ENCODE measurements at regions not wholly inside any gene's neighbourhood (a gene's known extent, or its start where the extent isn't known, plus 50 kb on each side); places are given as distances from the start of the nearest gene placed in this dataset.

DNA sequence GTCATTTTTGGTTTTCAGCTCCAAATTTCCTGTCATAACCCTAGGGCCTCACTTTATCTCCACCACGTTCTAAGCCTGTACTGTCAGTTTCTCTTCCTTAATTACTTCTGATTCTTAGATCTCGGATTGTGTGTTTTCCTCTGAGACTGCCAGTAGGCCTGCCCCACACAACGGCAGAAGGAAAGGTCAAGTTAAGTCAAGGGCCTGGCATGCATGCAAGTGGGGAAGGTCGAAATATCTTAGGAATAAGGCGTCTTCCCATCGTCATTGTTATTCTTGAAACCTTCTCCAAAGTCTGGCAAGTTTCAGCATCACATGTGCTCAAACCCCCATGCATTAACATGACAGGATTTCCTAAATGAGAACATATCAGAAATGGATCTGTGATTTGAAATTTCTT lies 203.5 kb upstream of the TSHZ2 start:
- FAIRE-seq, result no peak

DNA sequence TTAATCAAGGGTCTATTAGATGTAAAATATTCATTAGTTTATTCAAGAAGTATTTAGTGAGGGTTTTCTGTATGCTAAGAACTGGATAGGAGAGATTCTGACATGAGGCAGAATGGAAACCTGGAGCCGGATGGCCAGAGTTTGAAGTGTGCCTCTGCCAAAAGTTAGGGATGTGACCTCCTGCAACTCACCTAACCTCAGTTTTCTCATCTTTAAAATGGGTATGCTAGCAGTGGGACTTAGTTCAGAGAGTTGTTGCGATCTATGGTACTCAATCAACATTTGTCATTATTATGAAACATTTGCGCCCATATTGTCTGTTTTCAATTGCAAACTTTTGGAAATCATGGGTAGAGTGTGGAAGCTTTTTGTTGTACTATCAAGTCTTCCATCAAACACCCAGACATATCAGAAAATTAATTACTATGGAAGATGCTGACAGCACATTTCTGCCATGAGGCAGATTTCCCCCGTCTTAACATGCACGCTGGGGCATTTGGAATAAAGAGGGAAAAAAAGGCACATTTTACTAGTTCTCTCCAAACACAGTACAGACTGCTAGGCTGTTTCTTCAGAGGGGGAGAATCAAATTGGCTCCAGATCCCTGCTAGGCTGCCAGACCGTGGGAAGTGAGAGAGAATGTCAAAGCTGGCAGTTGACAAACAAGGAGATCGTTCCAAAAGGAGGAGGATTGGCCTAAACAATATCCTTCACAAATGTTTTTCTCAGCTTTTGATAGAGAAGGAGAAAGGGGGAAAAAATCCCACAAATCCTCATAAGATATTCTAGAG lies 205.3 kb upstream of the TSHZ2 start:
- FAIRE-seq, result no peak

- FAIRE-seq, result no peak
Observed at GRCh38 chr20:52763321-52763853, 208.8 kb upstream of the TSHZ2 start.

DNA sequence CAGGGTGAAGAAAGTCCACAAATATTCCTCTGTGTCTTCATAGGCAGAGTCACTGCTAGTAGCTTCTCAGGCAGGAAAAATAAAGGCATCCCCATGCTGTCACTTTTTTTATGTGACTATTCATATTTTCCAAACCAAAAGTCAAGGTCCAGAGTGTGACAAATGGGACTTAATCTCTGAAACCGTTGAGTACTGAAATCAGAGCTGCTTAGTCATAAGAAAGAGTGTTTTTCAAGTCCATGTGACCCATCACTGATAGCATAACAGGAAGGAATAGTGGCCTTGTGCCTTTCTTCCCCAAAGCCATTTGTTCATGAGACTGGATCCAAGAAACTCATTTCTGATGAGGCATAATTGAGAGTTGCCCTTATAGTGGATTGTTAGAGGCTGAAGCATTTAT lies 210.3 kb upstream of the TSHZ2 start:
- FAIRE-seq, result no peak

GRCh38 chr20:52760791-52761190 lies 211.4 kb upstream of the TSHZ2 start:
- no peak for FAIRE-seq

DNA sequence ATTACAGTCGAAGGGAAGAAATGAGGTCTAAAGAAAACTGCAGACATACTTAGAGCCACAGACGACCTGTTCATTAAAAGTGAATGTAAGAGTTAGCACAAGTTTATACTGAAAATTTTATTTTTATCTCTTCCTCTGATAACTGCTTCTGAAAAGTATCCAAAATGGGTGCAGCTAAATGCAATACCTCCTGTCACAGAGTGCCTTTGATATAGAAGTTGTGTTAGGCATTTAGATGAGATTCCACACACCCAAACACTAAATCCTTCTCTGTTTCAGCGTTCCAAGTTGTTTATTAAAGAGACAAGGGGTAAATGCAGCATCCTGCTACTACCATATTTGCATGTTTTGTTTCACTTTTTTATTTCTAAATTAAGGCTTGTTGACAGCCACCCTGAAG lies 214.7 kb upstream of the TSHZ2 start:
- FAIRE-seq, result no peak

- FAIRE-seq, result no peak
Observed at GRCh38 chr20:52755744-52756143, 216.4 kb upstream of the TSHZ2 start.

DNA sequence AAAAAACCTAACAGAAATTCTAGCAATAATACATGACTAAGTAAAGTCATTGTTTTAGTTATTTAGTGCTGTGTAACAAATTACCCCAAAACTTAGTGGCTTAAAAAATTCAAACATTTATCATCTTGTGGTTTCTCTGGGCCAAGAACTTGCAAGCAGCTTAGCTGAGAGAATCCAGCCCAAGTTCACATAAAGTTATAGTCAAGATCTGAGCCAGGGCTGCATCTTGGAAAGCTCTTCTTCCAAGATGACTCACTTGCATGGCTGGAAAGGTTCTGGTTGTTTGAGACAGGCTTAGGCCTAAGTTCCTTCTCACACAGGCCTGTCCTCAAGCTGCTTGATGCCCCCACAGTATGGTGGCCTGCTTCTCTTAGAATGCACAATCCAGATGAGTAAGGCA lies 217.8 kb upstream of the TSHZ2 start:
- no peak for FAIRE-seq

GRCh38 chr20:52752023-52752422 lies 220.1 kb upstream of the TSHZ2 start:
- FAIRE-seq, result no peak

DNA sequence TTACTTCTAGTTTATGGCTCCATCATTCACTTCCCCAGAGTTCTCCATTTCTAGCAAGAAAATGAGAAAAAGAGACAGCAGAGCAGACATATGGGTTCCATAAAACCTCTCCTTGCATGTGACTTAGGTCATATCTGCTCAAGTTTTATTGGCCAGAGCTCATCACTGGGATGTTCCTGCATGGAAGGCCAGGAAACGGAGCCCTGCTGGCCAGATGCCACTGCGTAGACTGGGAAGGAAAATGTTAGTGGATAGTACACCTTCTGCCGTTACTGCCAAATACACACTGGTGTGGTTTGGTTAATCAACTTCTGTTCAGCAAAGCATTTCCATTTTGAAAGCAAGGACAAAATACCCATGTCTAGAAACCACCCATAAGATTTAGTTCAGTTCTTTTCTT lies 220.6 kb upstream of the TSHZ2 start:
- no peak for FAIRE-seq

DNA sequence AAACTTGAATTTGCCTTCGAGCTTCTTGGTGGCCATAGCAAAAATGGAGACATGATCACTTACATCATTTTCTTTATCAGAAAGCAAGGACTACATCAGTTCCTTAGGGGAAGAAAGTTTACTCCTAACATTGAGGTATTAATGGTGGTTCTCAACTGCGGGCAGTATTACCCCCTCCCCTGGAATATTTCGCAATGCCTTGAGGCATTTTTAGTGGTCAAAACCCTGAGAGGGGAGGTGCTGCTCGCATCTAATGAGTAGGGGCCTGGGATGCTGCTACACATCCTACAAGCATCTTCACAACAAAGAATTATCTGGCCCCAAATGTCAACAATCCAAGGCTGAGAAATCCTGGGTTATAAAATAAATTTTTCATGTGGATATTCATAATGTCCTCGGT lies 222.2 kb upstream of the TSHZ2 start:
- no peak for FAIRE-seq

- FAIRE-seq, result no peak
Observed at GRCh38 chr20:52748990-52749389, 223.2 kb upstream of the TSHZ2 start.

DNA sequence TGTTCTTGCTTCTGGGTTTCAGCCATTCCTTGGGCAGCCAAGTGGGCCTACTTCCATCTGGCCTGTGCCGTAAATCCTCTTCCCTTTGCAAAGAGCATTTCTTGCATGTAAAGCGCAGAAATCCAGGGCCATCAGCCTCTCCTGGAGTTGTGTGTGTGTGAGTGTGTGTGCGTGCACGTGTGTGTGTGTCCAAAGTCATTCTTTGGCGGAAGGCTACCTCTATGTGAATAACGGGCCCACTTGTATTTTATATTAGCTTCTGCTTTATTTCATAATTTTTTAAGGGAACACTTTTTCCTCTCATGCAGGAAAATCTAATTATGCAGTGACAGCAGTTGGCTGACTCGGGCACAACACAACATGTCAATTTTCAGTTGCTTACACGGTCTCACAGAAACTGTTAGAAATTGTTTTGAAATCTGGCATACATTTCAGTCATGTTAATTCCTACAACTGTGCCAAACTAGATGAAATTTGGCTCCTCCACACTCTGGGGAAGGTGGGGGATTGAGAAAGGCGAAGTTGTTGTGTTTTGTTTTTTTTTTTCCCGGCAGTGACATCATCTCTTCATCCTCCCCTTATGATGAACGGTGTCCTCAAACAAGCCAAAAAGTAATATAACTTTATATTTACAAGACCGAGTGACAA lies 223.7 kb upstream of the TSHZ2 start:
- FAIRE-seq, result no peak

DNA sequence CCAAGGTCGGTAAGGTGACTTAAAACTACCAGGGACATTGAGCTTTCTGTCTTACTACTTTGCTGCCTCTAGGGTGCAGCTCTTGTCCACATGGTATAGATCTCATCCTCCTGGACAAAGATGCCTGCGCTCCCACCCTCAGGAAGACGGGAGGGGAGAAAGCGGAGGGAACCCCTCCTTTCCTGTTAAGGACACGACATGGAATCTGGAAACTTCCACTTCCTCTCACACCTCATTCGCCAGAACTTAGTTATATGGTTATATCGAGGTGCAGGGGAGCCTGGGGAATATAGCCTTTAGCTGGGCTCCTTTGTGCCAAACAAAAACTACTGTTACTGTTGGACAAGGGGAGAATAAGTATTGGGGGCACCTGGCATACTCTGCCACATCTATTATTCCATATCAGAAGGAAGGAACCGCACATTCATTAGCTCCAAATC lies 224.3 kb upstream of the TSHZ2 start:
- FAIRE-seq, result no peak

GRCh38 chr20:52746770-52747169 lies 225.4 kb upstream of the TSHZ2 start:
- no peak for FAIRE-seq

DNA sequence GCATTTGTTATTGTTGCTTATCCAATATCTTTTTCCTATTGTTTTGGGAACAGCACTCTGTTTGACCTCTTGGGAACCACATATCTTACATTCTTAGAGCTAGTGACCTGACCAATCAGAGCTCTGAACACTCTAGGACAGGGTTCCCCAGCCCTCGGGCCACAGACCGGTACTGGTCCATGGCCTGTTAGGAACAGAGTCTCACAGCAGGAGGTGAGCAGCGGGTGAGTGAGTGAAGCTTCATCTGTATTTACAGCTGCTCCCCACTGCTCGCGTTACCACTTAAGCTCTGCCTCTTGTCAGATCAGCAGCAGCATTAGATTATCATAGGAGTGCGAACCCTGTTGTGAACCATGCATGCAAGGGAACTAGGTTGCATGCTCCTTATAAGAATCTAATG lies 226.0 kb upstream of the TSHZ2 start:
- no peak for FAIRE-seq

DNA sequence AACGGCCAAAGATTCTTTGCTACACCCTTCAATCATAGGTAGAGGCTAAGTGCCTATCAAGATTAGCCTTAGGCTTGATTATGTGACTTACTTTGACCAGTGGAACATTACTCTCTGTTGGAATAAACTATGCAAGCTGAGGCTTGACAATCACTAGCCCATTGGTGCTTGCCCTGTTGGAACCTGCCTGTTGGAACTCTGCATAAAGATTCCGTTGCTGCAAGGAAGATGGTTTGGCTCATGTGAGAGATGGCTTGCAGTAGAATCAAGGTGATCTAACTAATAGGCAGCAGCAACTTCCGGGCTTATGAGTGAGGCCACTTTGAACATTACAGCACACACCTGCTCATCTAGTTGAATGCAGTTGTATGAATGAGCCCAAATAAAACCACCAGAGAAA lies 227.7 kb upstream of the TSHZ2 start:
- FAIRE-seq, result no peak

- FAIRE-seq, result no peak
Observed at GRCh38 chr20:52738081-52738480, 234.1 kb upstream of the TSHZ2 start.

- FAIRE-seq, result no peak
Observed at GRCh38 chr20:52736507-52736906, 235.7 kb upstream of the TSHZ2 start.

GRCh38 chr20:52731093-52731492 lies 241.1 kb upstream of the TSHZ2 start:
- no peak for FAIRE-seq

- FAIRE-seq, result no peak
Observed at GRCh38 chr20:52727740-52728456, 244.3 kb upstream of the TSHZ2 start.

DNA sequence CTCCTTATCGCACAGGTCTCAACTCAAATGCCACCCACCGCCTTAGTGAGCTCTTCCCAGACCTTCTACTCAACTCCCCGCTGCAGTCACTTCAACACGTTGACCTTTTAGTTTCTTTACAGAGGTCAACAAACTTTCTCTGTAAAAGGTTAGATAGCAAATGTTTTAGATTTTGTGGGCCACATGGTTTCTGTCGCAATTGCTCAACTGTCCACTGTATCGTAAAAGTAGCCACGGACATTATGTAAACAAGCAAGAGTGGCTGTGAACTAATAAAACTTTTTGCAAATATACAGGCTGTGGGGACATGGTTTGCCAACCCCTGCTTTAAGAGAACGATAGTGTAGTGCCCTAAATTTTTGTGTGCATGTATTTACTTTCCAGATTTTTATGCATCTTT lies 247.6 kb upstream of the TSHZ2 start:
- FAIRE-seq, result no peak

GRCh38 chr20:52722926-52723688 lies 249.1 kb upstream of the TSHZ2 start:
- FAIRE-seq, result no peak

Data from islet of Langerhans (tissue), 1 donor.